ENCODE measurements at regions not wholly inside any gene's neighbourhood (a gene's known extent, or its start where the extent isn't known, plus 50 kb on each side); places are given as distances from the start of the nearest gene placed in this dataset.

DNA sequence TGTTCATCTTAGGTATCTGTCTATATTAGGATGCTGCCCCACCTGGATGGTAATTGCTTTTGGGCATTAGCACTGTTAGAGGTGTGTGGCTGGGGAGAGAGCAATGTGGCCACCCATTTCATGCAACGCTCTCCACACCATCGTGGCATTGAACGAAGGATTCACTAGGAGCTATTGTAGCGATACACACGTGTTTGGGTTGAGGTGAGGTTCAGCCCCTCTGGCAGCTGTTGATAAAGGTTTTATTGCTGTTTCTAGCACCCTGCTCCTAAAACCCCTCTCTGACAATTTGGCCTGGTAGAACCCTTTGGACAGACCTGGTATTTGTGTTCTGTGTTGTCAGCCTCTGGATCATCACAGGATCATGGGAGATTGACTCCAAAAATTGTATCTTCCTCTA, 280.9 kb downstream of the PRL start:
- H3K79me2 ChIP-seq (ENCODE audit: control insufficient read depth, insufficient read depth, low read length): no peaks in the 10 kb centered on the region
- WGBS (ENCODE audit: insufficient coverage): 96% methylated on average over 5 of the region's 5 CpGs
- no peaks in the 10 kb centered on the region for H3K9me3 ChIP-seq (ENCODE audit: control extremely low read depth in 1 of 3, control insufficient read depth in 2 of 3, insufficient read depth in 1 of 3, low read length in 2 of 3)
- H3K4me3 ChIP-seq (ENCODE audit: control extremely low read depth in 1 of 5, extremely low read depth in 1 of 5, insufficient read depth in 1 of 5, low read depth in 2 of 5, low read length in 4 of 5): no peak overlapping the region
- no peak overlapping the region for H3K9ac ChIP-seq (ENCODE audit: low read length)
- Mint-ChIP-seq H3K27me3 (no peaks in the 10 kb centered on the region), H3K4me3 (no peak overlapping the region), H3K9me3 (ENCODE audit: insufficient read depth) (peaks cover 1% of the 10 kb centered on the region), H3K27ac (no peak overlapping the region), H3K4me1 (no peaks in the 10 kb centered on the region)
- H3K4me2 ChIP-seq (replicated peaks; ENCODE audit: low read depth, low read length, poor library complexity, severe bottlenecking): no peak overlapping the region
- CTCF ChIA-PET: no interaction called here
- H2AFZ ChIP-seq (ENCODE audit: insufficient read depth, low read depth, low read length, poor library complexity, severe bottlenecking): no peak overlapping the region
- DNase-seq (no peak), ATAC-seq (ENCODE audit: low read depth) (no peak)
- no peaks in the 10 kb centered on the region for H4K20me1 ChIP-seq (ENCODE audit: control insufficient read depth, insufficient read depth, low read length, poor library complexity, severe bottlenecking)
- no peak overlapping the region for H3K27ac ChIP-seq (ENCODE audit: low read length in 2 of 2)
- H3K4me1 ChIP-seq (ENCODE audit: control insufficient read depth in 2 of 2, insufficient read depth in 2 of 2, low read length in 2 of 2): no peaks in the 10 kb centered on the region
- no peaks in the 10 kb centered on the region for H3K27me3 ChIP-seq (replicated peaks in 1 of 4; ENCODE audit: control extremely low read depth in 1 of 4, control insufficient read depth in 3 of 4, insufficient read depth in 4 of 4, low read length in 3 of 4)
- TF ChIP-seq, protein P1, sequence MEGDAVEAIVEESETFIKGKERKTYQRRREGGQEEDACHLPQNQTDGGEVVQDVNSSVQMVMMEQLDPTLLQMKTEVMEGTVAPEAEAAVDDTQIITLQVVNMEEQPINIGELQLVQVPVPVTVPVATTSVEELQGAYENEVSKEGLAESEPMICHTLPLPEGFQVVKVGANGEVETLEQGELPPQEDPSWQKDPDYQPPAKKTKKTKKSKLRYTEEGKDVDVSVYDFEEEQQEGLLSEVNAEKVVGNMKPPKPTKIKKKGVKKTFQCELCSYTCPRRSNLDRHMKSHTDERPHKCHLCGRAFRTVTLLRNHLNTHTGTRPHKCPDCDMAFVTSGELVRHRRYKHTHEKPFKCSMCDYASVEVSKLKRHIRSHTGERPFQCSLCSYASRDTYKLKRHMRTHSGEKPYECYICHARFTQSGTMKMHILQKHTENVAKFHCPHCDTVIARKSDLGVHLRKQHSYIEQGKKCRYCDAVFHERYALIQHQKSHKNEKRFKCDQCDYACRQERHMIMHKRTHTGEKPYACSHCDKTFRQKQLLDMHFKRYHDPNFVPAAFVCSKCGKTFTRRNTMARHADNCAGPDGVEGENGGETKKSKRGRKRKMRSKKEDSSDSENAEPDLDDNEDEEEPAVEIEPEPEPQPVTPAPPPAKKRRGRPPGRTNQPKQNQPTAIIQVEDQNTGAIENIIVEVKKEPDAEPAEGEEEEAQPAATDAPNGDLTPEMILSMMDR (IDR thresholded peaks at IDR 0.05): no peak
- TF ChIP-seq EZH2 (IDR thresholded peaks at IDR 0.05; ENCODE audit: borderline replicate concordance, insufficient read depth, low read depth, low read length, poor library complexity, severe bottlenecking): no peak
- POLR2A ChIA-PET: no interaction called here
- intact Hi-C loops (cut with micrococcal nuclease): no loop called here
- H3K36me3 ChIP-seq (replicated peaks in 1 of 2; ENCODE audit: control extremely low read depth in 1 of 2, control insufficient read depth in 1 of 2, extremely low read depth in 1 of 2, insufficient read depth in 2 of 2, low read length in 1 of 2): no peaks in the 10 kb centered on the region

DNA sequence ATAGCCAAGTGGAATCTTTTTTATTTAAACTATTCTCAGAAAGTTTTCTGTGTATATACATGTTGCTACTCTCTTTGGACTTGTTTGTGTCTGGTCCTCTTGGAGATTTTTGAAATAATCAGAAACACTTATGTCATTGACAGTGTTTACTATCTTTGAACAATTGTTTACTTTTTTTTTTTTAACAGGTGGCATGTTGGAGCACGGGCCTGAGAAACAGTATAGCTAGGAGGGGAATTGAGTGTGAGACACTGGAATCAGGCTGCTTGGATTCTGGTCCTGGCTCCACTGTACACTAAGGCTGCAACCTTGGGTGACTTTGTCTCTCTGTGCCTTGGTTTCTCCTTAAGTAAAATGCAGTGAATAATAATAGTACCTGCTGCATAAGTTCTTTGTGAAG, 279.6 kb downstream of the PRL start:
- no peaks in the 10 kb centered on the region for H3K27me3 ChIP-seq (replicated peaks in 1 of 4; ENCODE audit: control extremely low read depth in 1 of 4, control insufficient read depth in 3 of 4, insufficient read depth in 4 of 4, low read length in 3 of 4)
- no peaks in the 10 kb centered on the region for H3K79me2 ChIP-seq (ENCODE audit: control insufficient read depth, insufficient read depth, low read length)
- H3K9ac ChIP-seq (ENCODE audit: low read length): no peak overlapping the region
- Mint-ChIP-seq H3K4me1 (no peaks in the 10 kb centered on the region), H3K9me3 (ENCODE audit: insufficient read depth) (peaks cover 4% of the 10 kb centered on the region), H3K27ac (no peak overlapping the region), H3K4me3 (no peak overlapping the region), H3K27me3 (no peaks in the 10 kb centered on the region)
- DNase-seq: no peak
- H2AFZ ChIP-seq (ENCODE audit: insufficient read depth, low read depth, low read length, poor library complexity, severe bottlenecking): no peak overlapping the region
- peaks cover 0 to 7% (median 0%) of the 10 kb centered on the region in 3 donors for H3K9me3 ChIP-seq (ENCODE audit: control extremely low read depth in 1 of 3, control insufficient read depth in 2 of 3, insufficient read depth in 1 of 3, low read length in 2 of 3)
- intact Hi-C loops (cut with micrococcal nuclease): no loop called here
- POLR2A ChIA-PET: no interaction called here
- no peaks in the 10 kb centered on the region for H4K20me1 ChIP-seq (ENCODE audit: control insufficient read depth, insufficient read depth, low read length, poor library complexity, severe bottlenecking)
- TF ChIP-seq EZH2 (IDR thresholded peaks at IDR 0.05; ENCODE audit: borderline replicate concordance, insufficient read depth, low read depth, low read length, poor library complexity, severe bottlenecking): no peak
- WGBS (ENCODE audit: insufficient coverage): 71% methylated on average over 1 of the region's 1 CpG
- H3K27ac ChIP-seq (ENCODE audit: low read length in 2 of 2): no peak overlapping the region
- no peaks in the 10 kb centered on the region for H3K4me1 ChIP-seq (ENCODE audit: control insufficient read depth in 2 of 2, insufficient read depth in 2 of 2, low read length in 2 of 2)
- CTCF ChIA-PET: no interaction called here
- no peak for ATAC-seq (ENCODE audit: low read depth)
- H3K4me2 ChIP-seq (replicated peaks; ENCODE audit: low read depth, low read length, poor library complexity, severe bottlenecking): no peak overlapping the region
- H3K36me3 ChIP-seq (replicated peaks in 1 of 2; ENCODE audit: control extremely low read depth in 1 of 2, control insufficient read depth in 1 of 2, extremely low read depth in 1 of 2, insufficient read depth in 2 of 2, low read length in 1 of 2): no peaks in the 10 kb centered on the region
- no peak overlapping the region for H3K4me3 ChIP-seq (ENCODE audit: control extremely low read depth in 1 of 5, extremely low read depth in 1 of 5, insufficient read depth in 1 of 5, low read depth in 2 of 5, low read length in 4 of 5)

All from B cell (primary cell).